HG03342 (cell line): ENCODE measurements at regions not wholly inside any gene's neighbourhood (a gene's known extent, or its start where the extent isn't known, plus 50 kb on each side); places are given as distances from the start of the nearest gene placed in this dataset.

Experiments
- ATAC-seq: cut with Tn5 transposase; IDR thresholded peaks from one replicate; pipeline ENCODE4 v1.9.1; 2021; ENCODE audit warnings: mild to moderate bottlenecking, moderate library complexity; ENCODE audit not compliant: unreplicated experiment

- no peak for ATAC-seq
Observed at GRCh38 chr17:5635949-5636348, 51.6 kb upstream of the NLRP1 start.

GRCh38 chr17:5638596-5638995 is 54.3 kb upstream of the NLRP1 start:
- no peak for ATAC-seq

- no peak for ATAC-seq
Observed at GRCh38 chr17:5640726-5641125, 56.4 kb upstream of the NLRP1 start.

- no peak for ATAC-seq
Observed at GRCh38 chr17:5642752-5643151, 58.4 kb upstream of the NLRP1 start.

GRCh38 chr17:5644065-5644464 is 59.8 kb upstream of the NLRP1 start:
- ATAC-seq, result no peak

GRCh38 chr17:5651348-5651747 is 67.0 kb upstream of the NLRP1 start:
- ATAC-seq, result no peak

- ATAC-seq, result no peak
Observed at GRCh38 chr17:5661491-5662125, 77.3 kb upstream of the NLRP1 start.

GRCh38 chr17:5662409-5663085 is 78.2 kb upstream of the NLRP1 start:
- ATAC-seq, result no peak

GRCh38 chr17:5665164-5665563 is 80.9 kb upstream of the NLRP1 start:
- no peak for ATAC-seq

GRCh38 chr17:5667871-5668270 is 83.6 kb upstream of the NLRP1 start:
- no peak for ATAC-seq

GRCh38 chr17:5668557-5669138 is 84.3 kb upstream of the NLRP1 start:
- ATAC-seq, result no peak

- ATAC-seq, result no peak
Observed at GRCh38 chr17:5669191-5669590, 84.9 kb upstream of the NLRP1 start.

- no peak for ATAC-seq
Observed at GRCh38 chr17:5672141-5672540, 87.8 kb upstream of the NLRP1 start.

- ATAC-seq, result no peak
Observed at GRCh38 chr17:5672815-5673430, 88.6 kb upstream of the NLRP1 start.

GRCh38 chr17:5675625-5676421 is 91.5 kb upstream of the NLRP1 start:
- no peak for ATAC-seq

- no peak for ATAC-seq
Observed at GRCh38 chr17:5677620-5678019, 93.3 kb upstream of the NLRP1 start.

- ATAC-seq, result no peak
Observed at GRCh38 chr17:5678171-5678570, 93.9 kb upstream of the NLRP1 start.

GRCh38 chr17:5680766-5681165 is 96.5 kb upstream of the NLRP1 start:
- ATAC-seq, result no peak

GRCh38 chr17:5683241-5683640 is 98.9 kb upstream of the NLRP1 start:
- ATAC-seq, result no peak

GRCh38 chr17:5686074-5686635 is 101.8 kb upstream of the NLRP1 start:
- ATAC-seq, result no peak

GRCh38 chr17:5687646-5688045 is 103.3 kb upstream of the NLRP1 start:
- no peak for ATAC-seq
